Bronchial epithelial cell (primary cell): ENCODE measurements at regions not wholly inside any gene's neighbourhood (a gene's known extent, or its start where the extent isn't known, plus 50 kb on each side); places are given as distances from the start of the nearest gene placed in this dataset.
"Not testable (repeated sequence)": the region's sequence is repeated elsewhere in the genome, so short reads cannot be mapped to it uniquely, and the experiment has no call there.

Experiments used
- DNase-seq: peaks from one replicate; pipeline ENCODE4 v3.0.0-alpha.2; 2010; ENCODE audit warnings: low read depth
- FAIRE-seq: peaks from 2 replicates; lab custom pipeline; 2011; peaks lifted over from hg19 to GRCh38; lab: Jason Lieb, UNC
- H3K27me3 ChIP-seq: 2 replicates; pipeline ENCODE4 v1.5.1; 2011; ENCODE audit warnings: low read length; ENCODE audit not compliant: control insufficient read depth, insufficient read depth
- H3K36me3 ChIP-seq: 2 replicates; pipeline ENCODE4 v1.5.1; 2011; ENCODE audit warnings: low read length; ENCODE audit not compliant: control insufficient read depth, insufficient read depth
- H3K4me3 ChIP-seq: 2 replicates; pipeline ENCODE4 v1.5.1; 2011; ENCODE audit warnings: mild to moderate bottlenecking, low read depth, low read length, control low read depth
- TF ChIP-seq, protein P1 (sequence below): IDR thresholded peaks from 2 replicates; pipeline ENCODE4 v1.5.1; 2011; ENCODE audit warnings: mild to moderate bottlenecking, moderate library complexity, low read length, control low read depth, inconsistent platforms; ENCODE audit not compliant: insufficient read depth, severe bottlenecking

DNA sequence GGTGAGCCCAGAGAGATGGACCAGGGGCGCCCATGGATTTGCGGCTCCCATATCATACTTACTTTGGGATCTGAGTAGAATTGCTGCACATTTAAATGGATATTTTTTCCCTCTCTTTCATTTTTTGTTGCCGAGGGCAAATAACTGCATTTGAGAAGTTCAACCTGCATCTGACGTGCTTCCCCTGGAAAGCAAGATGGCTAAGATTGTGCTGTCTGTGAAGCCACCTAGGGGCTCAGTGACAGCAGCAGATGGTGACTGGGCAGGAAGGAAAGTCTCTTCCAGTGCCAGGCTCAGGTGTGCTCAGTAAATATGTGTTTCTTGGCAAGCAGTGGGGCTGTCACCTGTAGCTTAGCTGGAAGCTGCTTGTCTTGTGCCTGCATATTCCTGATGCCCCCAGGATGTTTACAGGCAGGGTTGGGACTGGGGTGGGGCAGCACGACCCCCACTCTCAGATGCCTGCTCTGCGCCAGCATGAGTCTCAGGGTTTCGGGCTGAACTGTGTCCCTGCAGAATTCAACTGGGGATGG is 59.8 kb upstream of the ETV3 start:
- no peak for FAIRE-seq
- H3K27me3 ChIP-seq: no peaks in the 10 kb centered on the region

DNA sequence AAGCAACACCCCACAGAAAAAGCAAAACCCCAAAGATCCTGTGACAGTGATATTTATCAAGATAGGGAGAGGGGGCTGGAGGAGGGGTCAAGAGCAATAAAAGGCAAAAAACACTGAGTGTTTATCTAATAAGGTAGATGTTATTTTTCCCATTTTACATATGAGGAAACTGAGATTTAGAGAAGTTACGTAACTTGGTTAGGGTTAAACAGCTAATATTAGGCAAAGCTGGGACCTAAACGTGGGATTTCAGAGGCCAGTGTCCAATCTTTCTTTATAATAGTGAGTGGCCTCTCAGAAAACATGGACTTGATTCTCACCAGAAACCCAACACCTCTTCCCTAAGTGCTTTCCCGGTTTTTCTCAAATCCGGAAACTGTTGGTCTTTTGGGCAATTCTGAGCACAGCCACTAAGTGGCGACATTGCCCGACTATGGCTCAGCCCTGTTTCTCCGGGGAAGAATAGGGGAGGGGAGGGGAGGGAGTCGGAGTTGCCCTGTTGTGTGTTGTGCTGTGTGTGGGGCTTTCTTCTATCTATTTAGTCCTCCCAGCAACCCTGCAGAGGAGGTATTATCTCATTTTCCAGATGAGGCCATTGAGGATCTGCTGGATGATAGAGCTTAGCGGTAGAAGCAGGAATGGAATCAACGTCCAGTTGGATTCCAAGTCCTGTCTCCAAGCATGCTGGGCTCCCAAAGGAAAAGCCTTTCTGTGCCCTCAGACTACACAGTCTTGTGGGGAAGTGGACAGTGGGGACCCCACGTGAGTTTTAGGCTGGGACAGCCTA is 58.7 kb upstream of the ETV3 start:
- not testable (repeated sequence) for H3K4me3 ChIP-seq, H3K36me3 ChIP-seq, H3K27me3 ChIP-seq, FAIRE-seq, DNase-seq

More for the DNA sequence above, 59.8 kb upstream of the ETV3 start:
- DNase-seq: no peak
- TF ChIP-seq, protein P1, sequence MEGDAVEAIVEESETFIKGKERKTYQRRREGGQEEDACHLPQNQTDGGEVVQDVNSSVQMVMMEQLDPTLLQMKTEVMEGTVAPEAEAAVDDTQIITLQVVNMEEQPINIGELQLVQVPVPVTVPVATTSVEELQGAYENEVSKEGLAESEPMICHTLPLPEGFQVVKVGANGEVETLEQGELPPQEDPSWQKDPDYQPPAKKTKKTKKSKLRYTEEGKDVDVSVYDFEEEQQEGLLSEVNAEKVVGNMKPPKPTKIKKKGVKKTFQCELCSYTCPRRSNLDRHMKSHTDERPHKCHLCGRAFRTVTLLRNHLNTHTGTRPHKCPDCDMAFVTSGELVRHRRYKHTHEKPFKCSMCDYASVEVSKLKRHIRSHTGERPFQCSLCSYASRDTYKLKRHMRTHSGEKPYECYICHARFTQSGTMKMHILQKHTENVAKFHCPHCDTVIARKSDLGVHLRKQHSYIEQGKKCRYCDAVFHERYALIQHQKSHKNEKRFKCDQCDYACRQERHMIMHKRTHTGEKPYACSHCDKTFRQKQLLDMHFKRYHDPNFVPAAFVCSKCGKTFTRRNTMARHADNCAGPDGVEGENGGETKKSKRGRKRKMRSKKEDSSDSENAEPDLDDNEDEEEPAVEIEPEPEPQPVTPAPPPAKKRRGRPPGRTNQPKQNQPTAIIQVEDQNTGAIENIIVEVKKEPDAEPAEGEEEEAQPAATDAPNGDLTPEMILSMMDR: no peak
- no peak overlapping the region for H3K4me3 ChIP-seq
- no peaks in the 10 kb centered on the region for H3K36me3 ChIP-seq

DNA sequence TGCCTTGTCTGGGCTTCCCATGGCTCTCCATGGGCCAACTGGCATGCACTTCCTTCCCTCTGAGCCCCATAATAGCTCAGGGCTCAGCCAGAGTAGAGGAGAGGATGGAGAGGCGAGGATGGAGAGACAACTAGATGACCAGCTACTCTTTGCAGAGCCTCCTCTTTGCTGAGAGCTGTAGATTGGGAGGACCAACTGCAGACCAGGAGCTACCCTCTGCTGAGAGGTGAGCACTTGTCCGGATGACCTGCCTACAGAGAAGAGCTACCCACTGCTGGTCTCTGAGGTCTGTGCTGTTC is 58.0 kb upstream of the ETV3 start:
- Histone ChIP-seq H3K4me3 (no peak overlapping the region), H3K27me3 (peaks cover 2% of the 10 kb centered on the region), H3K36me3 (no peaks in the 10 kb centered on the region)
- FAIRE-seq (peak; percentile 73), DNase-seq (no peak)
- TF ChIP-seq, protein P1: no peak

DNA sequence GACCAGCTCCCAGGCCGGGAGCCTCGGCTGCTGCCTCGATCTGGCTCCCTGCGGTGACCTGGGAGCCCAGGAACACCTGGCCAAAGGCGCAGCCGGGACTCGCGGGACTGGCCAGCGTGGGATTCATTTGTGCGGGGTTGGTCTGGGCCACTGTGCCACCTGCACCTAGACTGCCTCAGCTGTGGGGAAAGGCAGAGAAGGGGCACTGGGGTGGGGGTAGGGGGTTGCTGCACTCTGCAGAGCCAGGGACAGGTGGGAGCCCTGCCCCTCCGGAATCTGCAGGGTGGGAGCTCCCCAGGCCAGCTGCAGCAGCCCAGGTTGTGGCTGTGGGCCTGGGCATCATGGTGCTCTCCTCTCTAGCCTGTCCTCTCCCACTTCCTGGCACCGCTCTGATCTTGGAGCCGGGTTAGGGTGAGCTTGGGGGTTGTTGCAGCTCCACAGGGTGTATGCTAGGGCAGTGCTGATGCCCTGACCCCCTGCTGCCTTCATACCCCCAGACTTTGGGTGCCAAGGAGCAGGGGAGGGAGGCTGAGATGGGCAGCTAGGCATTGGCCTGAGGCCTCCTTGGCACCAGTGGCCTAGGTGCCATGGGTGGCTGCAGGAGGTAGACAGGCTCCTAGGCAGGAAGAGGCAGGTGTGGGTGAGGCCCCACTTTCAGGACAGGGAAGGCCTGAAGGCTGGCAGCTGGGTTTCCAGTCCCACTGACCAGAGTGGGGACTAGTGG is 57.5 kb upstream of the ETV3 start:
- TF ChIP-seq, protein P1: no peak
- FAIRE-seq: no peak
- Histone ChIP-seq H3K36me3 (no peaks in the 10 kb centered on the region), H3K4me3 (no peak overlapping the region), H3K27me3 (peaks cover 2% of the 10 kb centered on the region)
- DNase-seq: no peak

DNA sequence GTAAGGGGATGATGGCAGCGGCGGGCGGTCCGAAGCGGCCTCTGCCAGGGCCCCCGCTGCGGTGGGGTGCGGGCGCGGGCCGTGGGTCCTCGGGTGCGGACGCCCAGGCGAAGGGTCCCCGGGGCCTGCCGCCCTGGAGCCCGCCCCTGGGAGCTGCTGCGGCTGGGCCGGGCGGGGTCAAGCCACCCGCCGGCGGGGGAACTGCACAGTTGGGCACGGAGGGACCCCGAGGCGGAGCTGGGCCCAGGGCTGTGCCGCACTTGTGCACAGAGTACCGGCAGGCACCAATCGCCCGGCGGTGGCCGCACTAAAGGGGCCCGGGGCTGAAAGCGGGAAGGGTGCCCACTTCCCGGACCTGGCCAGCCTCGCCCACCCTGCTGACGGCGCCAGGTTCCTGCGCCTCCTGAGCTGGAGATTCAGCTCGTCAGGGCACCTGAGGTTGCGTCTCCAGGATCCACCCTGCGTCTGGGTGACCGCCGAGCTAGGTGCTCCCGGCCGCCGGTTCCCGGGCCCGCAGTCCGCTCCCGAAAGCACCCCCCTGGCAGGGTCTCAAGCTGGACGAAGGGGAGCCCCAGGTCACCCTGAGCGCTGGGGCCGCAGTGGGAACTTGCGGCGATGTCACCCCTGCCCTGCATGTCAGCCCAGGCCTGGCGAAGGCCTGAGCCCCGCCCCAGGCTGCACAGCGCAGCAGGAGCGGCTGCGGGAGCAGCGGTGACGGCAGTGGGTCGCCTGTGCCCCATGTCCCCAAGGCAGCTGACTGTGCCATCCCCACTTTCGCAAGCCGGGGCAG is 56.7 kb upstream of the ETV3 start:
- no peaks in the 10 kb centered on the region for H3K36me3 ChIP-seq
- peaks cover 2% of the 10 kb centered on the region for H3K27me3 ChIP-seq
- no peak for DNase-seq
- FAIRE-seq: no peak
- TF ChIP-seq, protein P1: no peak
- H3K4me3 ChIP-seq: no peak overlapping the region
